ENCODE measurements at regions not wholly inside any gene's neighbourhood (a gene's known extent, or its start where the extent isn't known, plus 50 kb on each side); places are given as distances from the start of the nearest gene placed in this dataset.

- no peak overlapping the region for H3K4me3 ChIP-seq (ENCODE audit: low read length)
- H3K27ac ChIP-seq (ENCODE audit: low read length): no peak overlapping the region
- H3K27me3 ChIP-seq (ENCODE audit: control insufficient read depth, insufficient read depth, low read length): peaks cover 2% of the 10 kb centered on the region
- peaks cover 55% of the 10 kb centered on the region for H3K4me1 ChIP-seq (ENCODE audit: control insufficient read depth, insufficient read depth, low read length)
- DNase-seq: no peak
- H3K36me3 ChIP-seq (ENCODE audit: control insufficient read depth, insufficient read depth, low read length): no peaks in the 10 kb centered on the region
- H3K9me3 ChIP-seq (replicated peaks; ENCODE audit: control insufficient read depth, low read depth, low read length): peaks cover 4% of the 10 kb centered on the region
- 83% methylated on average over 2 of the region's 4 CpGs for WGBS (ENCODE audit: insufficient coverage)
These were observed 50.3 kb upstream of the STX16 start for GRCh38 chr20:58600756-58601155.

- no peak overlapping the region for H3K4me3 ChIP-seq (ENCODE audit: low read length)
- H3K9me3 ChIP-seq (replicated peaks; ENCODE audit: control insufficient read depth, low read depth, low read length): peaks cover 4% of the 10 kb centered on the region
- DNase-seq: no peak
- H3K4me1 ChIP-seq (ENCODE audit: control insufficient read depth, insufficient read depth, low read length): peaks cover 56% of the 10 kb centered on the region
- H3K36me3 ChIP-seq (ENCODE audit: control insufficient read depth, insufficient read depth, low read length): no peaks in the 10 kb centered on the region
- no peak overlapping the region for H3K27ac ChIP-seq (ENCODE audit: low read length)
- peaks cover 2% of the 10 kb centered on the region for H3K27me3 ChIP-seq (ENCODE audit: control insufficient read depth, insufficient read depth, low read length)
- WGBS (ENCODE audit: insufficient coverage): 86% methylated on average over 6 of the region's 10 CpGs
These were observed 51.1 kb upstream of the STX16 start for GRCh38 chr20:58599966-58600365.

GRCh38 chr20:58598211-58599015 is 52.7 kb upstream of the STX16 start:
- no peaks in the 10 kb centered on the region for H3K36me3 ChIP-seq (ENCODE audit: control insufficient read depth, insufficient read depth, low read length)
- peaks cover 7% of the 10 kb centered on the region for H3K27me3 ChIP-seq (ENCODE audit: control insufficient read depth, insufficient read depth, low read length)
- peaks cover 4% of the 10 kb centered on the region for H3K9me3 ChIP-seq (replicated peaks; ENCODE audit: control insufficient read depth, low read depth, low read length)
- H3K4me1 ChIP-seq (ENCODE audit: control insufficient read depth, insufficient read depth, low read length): peaks cover 53% of the 10 kb centered on the region
- H3K4me3 ChIP-seq (ENCODE audit: low read length): no peak overlapping the region
- 58% methylated on average over 3 of the region's 6 CpGs for WGBS (ENCODE audit: insufficient coverage)
- DNase-seq: peak; percentile 83
- H3K27ac ChIP-seq (ENCODE audit: low read length): peak overlapping the region; percentile 97

- WGBS (ENCODE audit: insufficient coverage): 6% methylated on average over 7 of the region's 18 CpGs
These were observed 53.7 kb upstream of the STX16 start for GRCh38 chr20:58597249-58597891.

GRCh38 chr20:58596750-58597248 is 54.3 kb upstream of the STX16 start:
- DNase-seq: peak; percentile 96
- Histone ChIP-seq H3K4me3 (ENCODE audit: low read length) (no peak overlapping the region), H3K27ac (ENCODE audit: low read length) (peak overlapping the region; percentile 97), H3K27me3 (ENCODE audit: control insufficient read depth, insufficient read depth, low read length) (peaks cover 19% of the 10 kb centered on the region), H3K9me3 (replicated peaks; ENCODE audit: control insufficient read depth, low read depth, low read length) (no peaks in the 10 kb centered on the region), H3K36me3 (ENCODE audit: control insufficient read depth, insufficient read depth, low read length) (no peaks in the 10 kb centered on the region), H3K4me1 (ENCODE audit: control insufficient read depth, insufficient read depth, low read length) (peaks cover 58% of the 10 kb centered on the region)
- WGBS (ENCODE audit: insufficient coverage): 3% methylated on average over 7 of the region's 16 CpGs

More at GRCh38 chr20:58597249-58597891, 53.7 kb upstream of the STX16 start:
- DNase-seq: peak; percentile 99
- H3K36me3 ChIP-seq (ENCODE audit: control insufficient read depth, insufficient read depth, low read length): no peaks in the 10 kb centered on the region
- H3K27ac ChIP-seq (ENCODE audit: low read length): peak overlapping the region; percentile 97
- peaks cover 56% of the 10 kb centered on the region for H3K4me1 ChIP-seq (ENCODE audit: control insufficient read depth, insufficient read depth, low read length)
- H3K9me3 ChIP-seq (replicated peaks; ENCODE audit: control insufficient read depth, low read depth, low read length): no peaks in the 10 kb centered on the region
- H3K27me3 ChIP-seq (ENCODE audit: control insufficient read depth, insufficient read depth, low read length): peaks cover 13% of the 10 kb centered on the region
- no peak overlapping the region for H3K4me3 ChIP-seq (ENCODE audit: low read length)

- Histone ChIP-seq H3K36me3 (ENCODE audit: control insufficient read depth, insufficient read depth, low read length) (no peaks in the 10 kb centered on the region), H3K4me1 (ENCODE audit: control insufficient read depth, insufficient read depth, low read length) (peaks cover 64% of the 10 kb centered on the region), H3K9me3 (replicated peaks; ENCODE audit: control insufficient read depth, low read depth, low read length) (no peaks in the 10 kb centered on the region), H3K27ac (ENCODE audit: low read length) (peak overlapping the region; percentile 97), H3K4me3 (ENCODE audit: low read length) (no peak overlapping the region), H3K27me3 (ENCODE audit: control insufficient read depth, insufficient read depth, low read length) (peaks cover 23% of the 10 kb centered on the region)
- DNase-seq: no peak
- 45% methylated on average over 4 of the region's 6 CpGs for WGBS (ENCODE audit: insufficient coverage)
These were observed 54.8 kb upstream of the STX16 start for GRCh38 chr20:58596244-58596643.

- peak; percentile 27 for DNase-seq
- H3K27me3 ChIP-seq (ENCODE audit: control insufficient read depth, insufficient read depth, low read length): peaks cover 23% of the 10 kb centered on the region
- H3K4me3 ChIP-seq (ENCODE audit: low read length): no peak overlapping the region
- H3K36me3 ChIP-seq (ENCODE audit: control insufficient read depth, insufficient read depth, low read length): no peaks in the 10 kb centered on the region
- no peaks in the 10 kb centered on the region for H3K9me3 ChIP-seq (replicated peaks; ENCODE audit: control insufficient read depth, low read depth, low read length)
- H3K4me1 ChIP-seq (ENCODE audit: control insufficient read depth, insufficient read depth, low read length): peaks cover 73% of the 10 kb centered on the region
- no peak overlapping the region for H3K27ac ChIP-seq (ENCODE audit: low read length)
- no CpG with 5 or more reads among the region's 3 CpGs for WGBS (ENCODE audit: insufficient coverage)
These were observed 55.9 kb upstream of the STX16 start for GRCh38 chr20:58595167-58595566.

GRCh38 chr20:58593880-58594638 is 57.0 kb upstream of the STX16 start:
- H3K36me3 ChIP-seq (ENCODE audit: control insufficient read depth, insufficient read depth, low read length): no peaks in the 10 kb centered on the region
- 37% methylated on average over 11 of the region's 18 CpGs for WGBS (ENCODE audit: insufficient coverage)
- peak overlapping the region; percentile 35 for H3K27ac ChIP-seq (ENCODE audit: low read length)
- H3K4me3 ChIP-seq (ENCODE audit: low read length): no peak overlapping the region
- H3K4me1 ChIP-seq (ENCODE audit: control insufficient read depth, insufficient read depth, low read length): peaks cover 80% of the 10 kb centered on the region
- H3K27me3 ChIP-seq (ENCODE audit: control insufficient read depth, insufficient read depth, low read length): peaks cover 26% of the 10 kb centered on the region
- no peaks in the 10 kb centered on the region for H3K9me3 ChIP-seq (replicated peaks; ENCODE audit: control insufficient read depth, low read depth, low read length)
- peak; percentile 77 for DNase-seq

GRCh38 chr20:58592076-58592695 is 58.9 kb upstream of the STX16 start:
- WGBS (ENCODE audit: insufficient coverage): 80% methylated on average over 7 of the region's 13 CpGs
- peaks cover 28% of the 10 kb centered on the region for H3K27me3 ChIP-seq (ENCODE audit: control insufficient read depth, insufficient read depth, low read length)

More at GRCh38 chr20:58592076-58592695, 58.9 kb upstream of the STX16 start:
- H3K27ac ChIP-seq (ENCODE audit: low read length): no peak overlapping the region
- no peaks in the 10 kb centered on the region for H3K9me3 ChIP-seq (replicated peaks; ENCODE audit: control insufficient read depth, low read depth, low read length)
- H3K4me1 ChIP-seq (ENCODE audit: control insufficient read depth, insufficient read depth, low read length): peaks cover 68% of the 10 kb centered on the region
- no peak for DNase-seq
- H3K36me3 ChIP-seq (ENCODE audit: control insufficient read depth, insufficient read depth, low read length): no peaks in the 10 kb centered on the region
- no peak overlapping the region for H3K4me3 ChIP-seq (ENCODE audit: low read length)

Measured in muscle of leg (tissue), 3 donors.